ENCODE measurements at regions not wholly inside any gene's neighbourhood (a gene's known extent, or its start where the extent isn't known, plus 50 kb on each side); places are given as distances from the start of the nearest gene placed in this dataset.

- DNase-seq (ENCODE audit: insufficient read length, low spot score) (no peak), FAIRE-seq (no peak)
- no peak for TF ChIP-seq POLR2AphosphoS5 (IDR thresholded peaks at IDR 0.05; ENCODE audit: low read depth, low read length)
- TF ChIP-seq SPI1 (IDR thresholded peaks at IDR 0.05; ENCODE audit: low read depth, low read length): no peak
- no peak for TF ChIP-seq POLR2A (IDR thresholded peaks at IDR 0.05; ENCODE audit: low read depth, low read length)
- no peak for TF ChIP-seq PAX5 (IDR thresholded peaks at IDR 0.05; ENCODE audit: insufficient read depth, low read length, severe bottlenecking)
- TF ChIP-seq POU2F2 (IDR thresholded peaks at IDR 0.05; ENCODE audit: low read depth, low read length): no peak
- no peak for TF ChIP-seq TAF1 (IDR thresholded peaks at IDR 0.05; ENCODE audit: low read depth, low read length)
Measured at GRCh38 chr3:194043516-194043915, 92.4 kb upstream of the HES1 start.

GRCh38 chr3:194045289-194045688 lies 90.7 kb upstream of the HES1 start:
- FAIRE-seq: peak; percentile 90
- no peak; the same call in 1 of the 2 replicates for TF ChIP-seq POU2F2 (IDR thresholded peaks at IDR 0.05; ENCODE audit: low read depth, low read length)
- no peak for TF ChIP-seq POLR2AphosphoS5 (IDR thresholded peaks at IDR 0.05; ENCODE audit: low read depth, low read length)
- no peak for TF ChIP-seq PAX5 (IDR thresholded peaks at IDR 0.05; ENCODE audit: insufficient read depth, low read length, severe bottlenecking)
- no peak for TF ChIP-seq TAF1 (IDR thresholded peaks at IDR 0.05; ENCODE audit: low read depth, low read length)
- TF ChIP-seq SPI1 (IDR thresholded peaks at IDR 0.05; ENCODE audit: low read depth, low read length): no peak
- no peak for TF ChIP-seq POLR2A (IDR thresholded peaks at IDR 0.05; ENCODE audit: low read depth, low read length)
- no peak for DNase-seq (ENCODE audit: insufficient read length, low spot score)

GRCh38 chr3:194045919-194046318 lies 90.0 kb upstream of the HES1 start:
- FAIRE-seq: no peak
- DNase-seq (ENCODE audit: insufficient read length, low spot score): no peak
- TF ChIP-seq TAF1 (IDR thresholded peaks at IDR 0.05; ENCODE audit: low read depth, low read length): no peak
- TF ChIP-seq POLR2A (IDR thresholded peaks at IDR 0.05; ENCODE audit: low read depth, low read length): no peak
- TF ChIP-seq POLR2AphosphoS5 (IDR thresholded peaks at IDR 0.05; ENCODE audit: low read depth, low read length): no peak
- no peak for TF ChIP-seq POU2F2 (IDR thresholded peaks at IDR 0.05; ENCODE audit: low read depth, low read length)
- TF ChIP-seq PAX5 (IDR thresholded peaks at IDR 0.05; ENCODE audit: insufficient read depth, low read length, severe bottlenecking): no peak
- no peak for TF ChIP-seq SPI1 (IDR thresholded peaks at IDR 0.05; ENCODE audit: low read depth, low read length)

- FAIRE-seq (peak; percentile 56), DNase-seq (ENCODE audit: insufficient read length, low spot score) (no peak)
- TF ChIP-seq PAX5 (IDR thresholded peaks at IDR 0.05; ENCODE audit: insufficient read depth, low read length, severe bottlenecking) (no peak), TAF1 (IDR thresholded peaks at IDR 0.05; ENCODE audit: low read depth, low read length) (no peak), SPI1 (IDR thresholded peaks at IDR 0.05; ENCODE audit: low read depth, low read length) (no peak), POU2F2 (IDR thresholded peaks at IDR 0.05; ENCODE audit: low read depth, low read length) (no peak), POLR2AphosphoS5 (IDR thresholded peaks at IDR 0.05; ENCODE audit: low read depth, low read length) (no peak), POLR2A (IDR thresholded peaks at IDR 0.05; ENCODE audit: low read depth, low read length) (no peak)
Measured at GRCh38 chr3:194046531-194046930, 89.4 kb upstream of the HES1 start.

- peak; percentile 74 for FAIRE-seq
- no peak for DNase-seq (ENCODE audit: insufficient read length, low spot score)
- TF ChIP-seq PAX5 (IDR thresholded peaks at IDR 0.05; ENCODE audit: insufficient read depth, low read length, severe bottlenecking): no peak
- TF ChIP-seq POU2F2 (IDR thresholded peaks at IDR 0.05; ENCODE audit: low read depth, low read length): no peak
- no peak for TF ChIP-seq SPI1 (IDR thresholded peaks at IDR 0.05; ENCODE audit: low read depth, low read length)
- TF ChIP-seq TAF1 (IDR thresholded peaks at IDR 0.05; ENCODE audit: low read depth, low read length): no peak
- no peak for TF ChIP-seq POLR2A (IDR thresholded peaks at IDR 0.05; ENCODE audit: low read depth, low read length)
- no peak for TF ChIP-seq POLR2AphosphoS5 (IDR thresholded peaks at IDR 0.05; ENCODE audit: low read depth, low read length)
Measured at GRCh38 chr3:194046995-194047645, 88.8 kb upstream of the HES1 start.

GRCh38 chr3:194049394-194049793 lies 86.6 kb upstream of the HES1 start:
- TF ChIP-seq POLR2AphosphoS5 (IDR thresholded peaks at IDR 0.05; ENCODE audit: low read depth, low read length) (no peak), POU2F2 (IDR thresholded peaks at IDR 0.05; ENCODE audit: low read depth, low read length) (no peak), PAX5 (IDR thresholded peaks at IDR 0.05; ENCODE audit: insufficient read depth, low read length, severe bottlenecking) (no peak), POLR2A (IDR thresholded peaks at IDR 0.05; ENCODE audit: low read depth, low read length) (no peak), TAF1 (IDR thresholded peaks at IDR 0.05; ENCODE audit: low read depth, low read length) (no peak), SPI1 (IDR thresholded peaks at IDR 0.05; ENCODE audit: low read depth, low read length) (no peak)
- FAIRE-seq (no peak), DNase-seq (ENCODE audit: insufficient read length, low spot score) (no peak)

GRCh38 chr3:194050782-194051320 lies 85.1 kb upstream of the HES1 start:
- no peak for TF ChIP-seq POU2F2 (IDR thresholded peaks at IDR 0.05; ENCODE audit: low read depth, low read length)
- TF ChIP-seq POLR2AphosphoS5 (IDR thresholded peaks at IDR 0.05; ENCODE audit: low read depth, low read length): no peak
- TF ChIP-seq SPI1 (IDR thresholded peaks at IDR 0.05; ENCODE audit: low read depth, low read length): no peak
- no peak for TF ChIP-seq TAF1 (IDR thresholded peaks at IDR 0.05; ENCODE audit: low read depth, low read length)
- no peak for TF ChIP-seq PAX5 (IDR thresholded peaks at IDR 0.05; ENCODE audit: insufficient read depth, low read length, severe bottlenecking)
- TF ChIP-seq POLR2A (IDR thresholded peaks at IDR 0.05; ENCODE audit: low read depth, low read length): no peak
- DNase-seq (ENCODE audit: insufficient read length, low spot score) (no peak), FAIRE-seq (no peak)

- TF ChIP-seq POLR2AphosphoS5 (IDR thresholded peaks at IDR 0.05; ENCODE audit: low read depth, low read length): no peak
- DNase-seq (ENCODE audit: insufficient read length, low spot score): no peak
- FAIRE-seq: no peak
Measured at GRCh38 chr3:194051366-194052149, 84.4 kb upstream of the HES1 start.

- no peak for FAIRE-seq
- no peak for DNase-seq (ENCODE audit: insufficient read length, low spot score)
- TF ChIP-seq PAX5 (IDR thresholded peaks at IDR 0.05; ENCODE audit: insufficient read depth, low read length, severe bottlenecking) (no peak), POLR2AphosphoS5 (IDR thresholded peaks at IDR 0.05; ENCODE audit: low read depth, low read length) (no peak), POU2F2 (IDR thresholded peaks at IDR 0.05; ENCODE audit: low read depth, low read length) (no peak), SPI1 (IDR thresholded peaks at IDR 0.05; ENCODE audit: low read depth, low read length) (no peak), POLR2A (IDR thresholded peaks at IDR 0.05; ENCODE audit: low read depth, low read length) (no peak)
Measured at GRCh38 chr3:194053136-194053535, 82.8 kb upstream of the HES1 start.
